LNCAP (cell line): ENCODE measurements at regions not wholly inside any gene's neighbourhood (a gene's known extent, or its start where the extent isn't known, plus 50 kb on each side); places are given as distances from the start of the nearest gene placed in this dataset.

ENCODE experiments used
- TF ChIP-seq, protein P1 (sequence below): fragments of 450-650 bp; IDR thresholded peaks from 2 replicates; pipeline ENCODE4 v1.5.1; 2017; ENCODE audit warnings: mild to moderate bottlenecking

- TF ChIP-seq, protein P1, sequence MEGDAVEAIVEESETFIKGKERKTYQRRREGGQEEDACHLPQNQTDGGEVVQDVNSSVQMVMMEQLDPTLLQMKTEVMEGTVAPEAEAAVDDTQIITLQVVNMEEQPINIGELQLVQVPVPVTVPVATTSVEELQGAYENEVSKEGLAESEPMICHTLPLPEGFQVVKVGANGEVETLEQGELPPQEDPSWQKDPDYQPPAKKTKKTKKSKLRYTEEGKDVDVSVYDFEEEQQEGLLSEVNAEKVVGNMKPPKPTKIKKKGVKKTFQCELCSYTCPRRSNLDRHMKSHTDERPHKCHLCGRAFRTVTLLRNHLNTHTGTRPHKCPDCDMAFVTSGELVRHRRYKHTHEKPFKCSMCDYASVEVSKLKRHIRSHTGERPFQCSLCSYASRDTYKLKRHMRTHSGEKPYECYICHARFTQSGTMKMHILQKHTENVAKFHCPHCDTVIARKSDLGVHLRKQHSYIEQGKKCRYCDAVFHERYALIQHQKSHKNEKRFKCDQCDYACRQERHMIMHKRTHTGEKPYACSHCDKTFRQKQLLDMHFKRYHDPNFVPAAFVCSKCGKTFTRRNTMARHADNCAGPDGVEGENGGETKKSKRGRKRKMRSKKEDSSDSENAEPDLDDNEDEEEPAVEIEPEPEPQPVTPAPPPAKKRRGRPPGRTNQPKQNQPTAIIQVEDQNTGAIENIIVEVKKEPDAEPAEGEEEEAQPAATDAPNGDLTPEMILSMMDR = no peak
These were observed 397.2 kb downstream of the AEBP2 start for GRCh38 chr12:19836456-19836855.

GRCh38 chr12:19837543-19837942 is 398.3 kb downstream of the AEBP2 start:
- TF ChIP-seq, protein P1 = no peak

DNA sequence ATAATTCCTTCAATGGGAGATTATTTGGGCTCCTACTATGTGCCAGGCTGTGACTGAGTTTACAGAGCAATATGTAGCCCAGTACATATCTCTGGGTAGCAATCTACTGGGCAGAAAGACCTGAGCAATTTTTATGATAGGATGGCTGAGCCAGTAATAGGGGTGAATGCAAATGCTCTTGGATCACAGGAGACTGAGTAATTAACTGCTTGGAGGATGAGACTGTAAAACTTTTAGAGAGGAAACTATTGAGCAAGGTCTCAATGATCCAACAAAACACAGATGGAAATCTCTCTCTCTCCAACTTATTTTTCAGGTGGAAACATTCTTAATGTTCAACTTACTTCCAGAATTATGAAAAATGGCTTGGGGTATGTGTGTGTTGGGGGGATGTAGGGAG is 402.2 kb downstream of the AEBP2 start:
- TF ChIP-seq, protein P1 = no peak

DNA sequence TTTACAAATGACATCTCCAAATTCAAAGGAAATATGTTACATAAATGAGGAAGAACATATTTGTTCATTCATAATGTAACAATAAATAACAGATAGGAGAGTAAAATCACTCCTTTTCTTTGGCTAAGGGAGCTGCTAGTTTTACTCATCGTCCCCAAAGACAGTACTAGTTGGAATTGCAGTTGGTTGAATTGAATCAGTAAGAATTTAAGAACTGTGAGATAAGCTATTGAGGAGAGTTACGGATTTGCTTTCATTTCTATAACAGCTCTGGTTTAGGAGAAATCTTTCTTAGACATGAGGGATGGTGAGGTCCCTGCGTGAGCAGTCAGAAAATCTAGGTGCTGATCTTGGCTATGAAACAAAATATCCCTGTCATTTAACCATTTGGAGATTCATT is 402.8 kb downstream of the AEBP2 start:
- TF ChIP-seq, protein P1 = no peak

GRCh38 chr12:19844224-19844623 is 404.9 kb downstream of the AEBP2 start:
- TF ChIP-seq, protein P1 = no peak

GRCh38 chr12:19846574-19846973 is 407.3 kb downstream of the AEBP2 start:
- TF ChIP-seq, protein P1 = no peak

DNA sequence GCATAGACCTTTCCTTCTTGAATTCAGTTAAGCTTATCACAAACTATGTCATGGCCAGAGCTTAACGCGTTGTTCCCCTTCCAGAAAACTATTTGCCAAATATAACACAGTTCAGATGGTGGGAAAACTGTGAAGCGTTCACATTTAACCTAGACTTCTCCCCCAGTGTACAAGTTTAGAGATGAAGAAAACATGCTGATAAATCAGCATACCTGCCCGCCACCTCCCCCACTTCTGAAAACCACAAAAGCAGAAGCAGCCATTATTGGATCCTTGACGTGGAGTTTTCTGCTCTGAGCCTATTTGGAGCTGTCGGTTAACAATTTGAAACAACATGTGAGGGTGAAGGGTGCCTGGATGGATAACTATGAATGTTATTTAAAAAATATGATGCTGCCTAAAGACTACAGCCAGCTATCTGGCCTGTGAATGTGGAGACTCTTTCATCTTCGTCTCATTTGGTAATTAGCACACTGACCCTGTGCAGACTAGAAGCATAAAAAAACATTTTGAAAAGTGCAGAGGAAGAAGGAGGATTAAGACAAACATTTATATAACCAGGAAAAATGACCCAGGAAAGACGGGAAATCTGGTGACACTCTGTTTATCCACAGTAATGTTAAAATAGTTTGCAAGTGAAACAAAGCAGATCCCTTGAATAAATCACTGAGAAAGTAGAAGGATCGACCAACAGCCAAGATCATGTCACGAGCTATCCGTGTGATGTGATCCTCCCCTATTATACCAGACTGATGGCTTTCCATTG is 408.2 kb downstream of the AEBP2 start:
- TF ChIP-seq, protein P1 = no peak

- TF ChIP-seq, protein P1 = no peak
These were observed 409.1 kb downstream of the AEBP2 start for GRCh38 chr12:19848421-19848820.
